Cardiac muscle cell (in vitro differentiated cells and primary cell): ENCODE measurements at regions not wholly inside any gene's neighbourhood (a gene's known extent, or its start where the extent isn't known, plus 50 kb on each side); places are given as distances from the start of the nearest gene placed in this dataset.
A peak's percentile ranks its signal among the peaks of the same experiment; 100 is the strongest.

Source experiments
- DNase-seq, 2 donors: peaks; one replicate each; pipeline versions ENCODE4 v3.0.0 to v3.0.0-alpha.2; 2010 to 2017; ENCODE audit warnings: low read depth in 1 of 2, low spot score in 1 of 2
- H3K27ac ChIP-seq: fragments of 200-600 bp; sonication (generic); 2 replicates; pipeline ENCODE4 v1.5.1; 2016
- H3K27me3 ChIP-seq: fragments of 200-600 bp; sonication (generic); 2 replicates; pipeline ENCODE4 v1.6.0; 2016; ENCODE audit warnings: control low read depth
- H3K36me3 ChIP-seq: fragments of 200-600 bp; sonication (generic); 2 replicates; pipeline ENCODE4 v1.5.1; 2016; ENCODE audit warnings: control low read depth
- H3K4me1 ChIP-seq: fragments of 200-600 bp; sonication (generic); 2 replicates; pipeline ENCODE4 v1.8.1; 2017; ENCODE audit warnings: low read depth, mild to moderate bottlenecking, mixed run types
- H3K4me3 ChIP-seq: fragments of 200-600 bp; sonication (generic); 2 replicates; pipeline ENCODE4 v1.5.1; 2016; ENCODE audit warnings: mild to moderate bottlenecking
- H3K9me3 ChIP-seq: fragments of 200-600 bp; sonication (generic); 2 replicates; pipeline ENCODE4 v1.5.1; 2017; ENCODE audit warnings: low read depth, mild to moderate bottlenecking, control low read depth
- TF ChIP-seq, protein P1 (sequence below): IDR thresholded peaks from 2 replicates; pipeline ENCODE4 v1.5.1; 2012; ENCODE audit warnings: low read depth, mild to moderate bottlenecking, low read length

DNA sequence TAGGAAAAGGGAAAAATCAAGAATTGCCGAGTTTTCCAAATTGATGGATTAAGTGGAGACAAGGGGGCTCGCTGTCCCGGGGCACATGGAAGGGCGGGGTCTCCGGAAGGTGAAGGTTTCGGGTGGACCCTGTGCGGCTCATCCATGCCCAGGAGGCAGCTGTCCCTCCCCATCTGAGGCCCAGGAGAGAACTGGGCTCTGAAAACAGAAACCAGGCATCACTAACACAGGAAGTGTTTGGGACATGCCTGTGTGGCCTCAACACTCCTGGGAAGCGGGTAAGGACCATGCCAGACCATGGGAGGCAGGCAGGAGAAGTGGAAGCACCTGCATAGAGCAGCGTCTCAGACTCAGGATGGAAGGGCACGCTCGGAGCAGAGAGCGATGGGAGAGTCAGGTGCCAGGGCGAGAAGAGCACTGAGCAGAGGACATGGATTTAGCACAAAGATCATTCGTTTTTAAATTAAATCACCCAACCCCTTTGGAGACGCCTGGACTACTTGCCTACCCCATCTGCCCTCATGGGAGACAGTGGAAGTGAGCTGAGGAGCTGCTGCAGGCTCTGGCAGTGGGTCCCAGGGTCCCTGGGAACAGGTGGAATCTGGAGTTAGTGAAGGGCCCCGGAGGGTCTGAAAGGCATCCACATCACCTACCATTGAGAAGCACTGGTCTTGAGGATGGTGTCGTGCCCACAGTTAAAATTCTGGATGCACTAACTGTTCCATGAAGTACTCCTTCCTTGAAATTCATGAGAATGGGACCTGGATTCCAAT, 183.2 kb upstream of the SOX1 start:
- no peak for DNase-seq
- Histone ChIP-seq H3K9me3 (no peaks in the 10 kb centered on the region), H3K27me3 (peaks cover 48% of the 10 kb centered on the region), H3K4me1 (no peaks in the 10 kb centered on the region), H3K4me3 (no peak overlapping the region), H3K27ac (no peak overlapping the region), H3K36me3 (no peaks in the 10 kb centered on the region)
- TF ChIP-seq, protein P1, sequence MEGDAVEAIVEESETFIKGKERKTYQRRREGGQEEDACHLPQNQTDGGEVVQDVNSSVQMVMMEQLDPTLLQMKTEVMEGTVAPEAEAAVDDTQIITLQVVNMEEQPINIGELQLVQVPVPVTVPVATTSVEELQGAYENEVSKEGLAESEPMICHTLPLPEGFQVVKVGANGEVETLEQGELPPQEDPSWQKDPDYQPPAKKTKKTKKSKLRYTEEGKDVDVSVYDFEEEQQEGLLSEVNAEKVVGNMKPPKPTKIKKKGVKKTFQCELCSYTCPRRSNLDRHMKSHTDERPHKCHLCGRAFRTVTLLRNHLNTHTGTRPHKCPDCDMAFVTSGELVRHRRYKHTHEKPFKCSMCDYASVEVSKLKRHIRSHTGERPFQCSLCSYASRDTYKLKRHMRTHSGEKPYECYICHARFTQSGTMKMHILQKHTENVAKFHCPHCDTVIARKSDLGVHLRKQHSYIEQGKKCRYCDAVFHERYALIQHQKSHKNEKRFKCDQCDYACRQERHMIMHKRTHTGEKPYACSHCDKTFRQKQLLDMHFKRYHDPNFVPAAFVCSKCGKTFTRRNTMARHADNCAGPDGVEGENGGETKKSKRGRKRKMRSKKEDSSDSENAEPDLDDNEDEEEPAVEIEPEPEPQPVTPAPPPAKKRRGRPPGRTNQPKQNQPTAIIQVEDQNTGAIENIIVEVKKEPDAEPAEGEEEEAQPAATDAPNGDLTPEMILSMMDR, result no peak

DNA sequence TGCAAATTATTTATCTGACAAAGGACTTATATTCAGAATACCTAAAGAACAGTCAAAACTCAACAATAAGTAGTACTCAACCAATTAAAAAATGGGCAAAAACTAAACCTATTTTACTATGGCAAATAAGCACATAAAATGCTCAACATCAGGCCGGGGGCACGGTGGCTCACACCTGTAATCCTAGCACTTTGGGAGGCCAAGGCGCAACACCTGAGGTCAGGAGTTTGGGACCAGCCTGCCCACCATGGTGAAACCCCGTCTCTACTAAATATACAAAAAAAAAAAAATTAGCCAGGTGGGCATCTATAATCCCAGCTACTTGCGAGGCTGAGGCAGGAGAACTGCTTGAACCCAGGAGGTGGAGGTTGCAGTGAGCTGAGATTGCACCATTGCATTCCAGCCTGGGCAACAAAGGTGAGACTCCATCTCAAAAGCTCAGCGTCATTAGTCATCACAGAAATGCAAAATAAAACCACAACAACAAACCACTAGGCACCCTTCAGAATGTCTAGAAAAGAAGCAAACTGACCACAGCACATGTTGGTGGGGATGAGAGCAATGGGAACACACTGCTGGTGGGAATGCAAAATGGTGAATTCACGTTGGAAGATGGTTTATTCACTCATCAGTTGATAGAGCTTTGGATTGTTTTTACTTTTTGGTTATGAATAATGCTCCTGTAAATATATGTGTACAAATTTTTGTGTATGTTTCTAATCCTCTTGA, 180.6 kb upstream of the SOX1 start:
- Histone ChIP-seq H3K36me3 (no peaks in the 10 kb centered on the region), H3K4me1 (no peaks in the 10 kb centered on the region), H3K27ac (no peak overlapping the region), H3K4me3 (no peak overlapping the region), H3K9me3 (no peaks in the 10 kb centered on the region), H3K27me3 (peaks cover 67% of the 10 kb centered on the region)
- TF ChIP-seq, protein P1, result no peak
- no peak for DNase-seq

DNA sequence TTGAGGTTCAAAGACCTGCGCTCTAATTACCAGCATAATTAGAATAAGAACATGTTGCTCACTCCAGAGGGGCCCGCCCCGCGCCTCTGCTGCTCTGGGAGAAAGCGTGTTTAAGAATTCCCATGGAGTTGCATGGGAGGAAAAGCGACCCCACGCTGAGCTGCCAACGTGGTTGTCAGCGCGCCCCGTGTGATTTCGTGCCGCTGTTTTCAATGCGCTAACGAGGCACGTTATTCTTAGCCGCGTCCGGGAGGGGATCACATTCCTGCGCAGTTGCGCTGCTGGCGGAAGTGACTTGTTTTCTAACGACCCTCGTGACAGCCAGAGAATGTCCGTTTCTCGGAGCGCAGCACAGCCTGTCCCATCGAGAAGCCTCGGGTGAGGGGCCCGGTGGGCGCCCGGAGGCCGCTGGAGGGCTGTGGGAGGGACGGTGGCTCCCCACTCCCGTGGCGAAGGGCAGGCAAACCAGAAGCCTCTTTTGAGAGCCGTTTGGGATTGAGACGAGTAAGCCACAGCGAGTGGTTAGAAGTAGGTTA, 173.8 kb upstream of the SOX1 start:
- Histone ChIP-seq H3K9me3 (no peaks in the 10 kb centered on the region), H3K27ac (no peak overlapping the region), H3K36me3 (no peaks in the 10 kb centered on the region), H3K4me3 (peak overlapping the region; percentile 31), H3K4me1 (peaks cover 6% of the 10 kb centered on the region), H3K27me3 (peaks cover 84% of the 10 kb centered on the region)
- TF ChIP-seq, protein P1, result no peak
- DNase-seq, result peak in 1 of 2 donors; percentile 81

DNA sequence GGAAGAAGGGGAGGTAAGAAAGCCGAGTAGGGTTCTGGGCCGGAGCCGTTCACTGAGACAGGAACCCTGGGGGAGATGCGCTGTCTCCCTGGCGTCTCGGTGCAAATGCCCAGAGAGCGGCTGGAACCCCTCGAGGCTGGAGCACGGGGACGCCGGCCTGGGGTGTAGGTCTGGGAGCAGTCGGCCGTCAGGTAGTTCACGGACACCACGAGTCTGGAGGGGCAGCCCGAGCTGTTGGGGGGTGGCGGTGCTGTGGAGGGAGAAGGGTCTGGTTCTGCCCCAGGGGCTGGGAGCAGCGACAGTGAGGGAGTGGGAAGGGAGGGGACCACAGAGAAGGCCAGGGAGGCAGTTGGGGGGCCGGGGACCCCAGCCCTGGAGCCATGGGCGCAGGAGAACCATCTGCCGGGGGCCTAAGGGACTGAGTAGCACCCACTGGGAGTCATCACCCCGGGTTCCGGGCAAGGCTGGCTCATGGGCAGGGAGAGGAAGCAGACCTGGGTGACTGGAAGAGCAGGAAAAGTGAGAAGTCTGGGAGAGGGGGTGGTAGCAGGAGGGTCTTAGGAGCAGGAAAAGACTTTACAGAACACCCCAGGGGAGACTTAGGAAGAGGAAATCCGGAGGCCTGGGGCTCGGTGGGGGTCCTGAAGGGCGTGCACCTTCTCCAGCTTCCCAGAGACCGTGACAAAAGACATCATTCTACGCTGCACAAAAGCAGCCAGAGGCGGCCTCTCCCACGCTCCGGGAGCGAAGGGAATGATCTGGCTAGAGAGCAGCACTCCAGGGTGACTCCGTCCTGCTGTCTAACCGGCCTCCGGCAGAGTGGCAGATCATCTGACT, 173.1 kb upstream of the SOX1 start:
- peak in 1 of 2 donors; percentile 32 for DNase-seq
- TF ChIP-seq, protein P1, result no peak
- Histone ChIP-seq H3K4me1 (peaks cover 6% of the 10 kb centered on the region), H3K4me3 (peak overlapping the region; percentile 31), H3K27me3 (peaks cover 77% of the 10 kb centered on the region), H3K9me3 (no peaks in the 10 kb centered on the region), H3K36me3 (no peaks in the 10 kb centered on the region), H3K27ac (no peak overlapping the region)
